Erythroblast (primary cell): ENCODE measurements at regions not wholly inside any gene's neighbourhood (a gene's known extent, or its start where the extent isn't known, plus 50 kb on each side); places are given as distances from the start of the nearest gene placed in this dataset.

Experiments used
- GATA1 ChIP-seq: IDR thresholded peaks from 2 replicates; pipeline ENCODE4 v1.6.1; 2011; ENCODE audit warnings: low read depth, mild to moderate bottlenecking, control low read depth, low read length, moderate library complexity
- POLR2A ChIP-seq: IDR thresholded peaks from 2 replicates; pipeline ENCODE4 v1.6.1; 2011; ENCODE audit warnings: mild to moderate bottlenecking, low read length

- TF ChIP-seq POLR2A, result no peak
- TF ChIP-seq GATA1, result no peak
Observed at GRCh38 chr7:68674826-68675225, 923.4 kb upstream of the AUTS2 start.
